ENCODE measurements at regions not wholly inside any gene's neighbourhood (a gene's known extent, or its start where the extent isn't known, plus 50 kb on each side); places are given as distances from the start of the nearest gene placed in this dataset.

DNA sequence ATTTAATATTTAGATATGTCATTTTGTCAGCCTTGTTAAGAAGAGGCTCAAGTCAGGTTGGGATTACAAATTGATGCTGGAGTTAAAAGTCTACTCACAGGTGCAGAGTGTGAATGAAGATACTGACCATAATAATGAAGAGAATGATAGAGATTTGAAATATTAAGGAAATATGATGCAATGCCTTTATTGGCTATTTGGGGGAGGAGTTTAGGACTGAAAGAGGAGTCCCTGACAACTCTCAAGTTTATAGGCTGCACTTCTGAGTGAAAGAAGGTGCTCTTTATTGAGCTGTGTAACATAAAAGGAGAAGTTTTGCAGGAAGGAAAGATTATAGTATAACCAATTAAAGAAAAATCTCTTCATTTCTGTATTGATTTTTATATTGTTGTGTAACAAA lies 827.7 kb upstream of the PCDH9 start:
- H2BK15ac ChIP-seq (ENCODE audit: low read length) = no peak overlapping the region
- no peak overlapping the region for H3K18ac ChIP-seq (ENCODE audit: low read length)
- H3K79me1 ChIP-seq (ENCODE audit: low read depth, low read length) = no peaks in the 10 kb centered on the region
- no peak overlapping the region for H2BK12ac ChIP-seq (ENCODE audit: low read length)
- no peak overlapping the region for H2AK5ac ChIP-seq (ENCODE audit: low read depth, low read length)
- no peak overlapping the region for H2BK120ac ChIP-seq (ENCODE audit: low read depth, low read length)
- H3K9ac ChIP-seq (ENCODE audit: low read depth, low read length, poor library complexity) = no peak overlapping the region
- H2AFZ ChIP-seq (ENCODE audit: low read length) = no peak overlapping the region
- H3K4me3 ChIP-seq (ENCODE audit: low read length in 2 of 2) = no peak overlapping the region
- no peak for DNase-seq (ENCODE audit: low spot score)
- no peaks in the 10 kb centered on the region for H3K4me1 ChIP-seq (ENCODE audit: control insufficient read depth in 2 of 2, insufficient read depth in 1 of 2, low read depth in 1 of 2, low read length in 2 of 2)
- H3K27me3 ChIP-seq (ENCODE audit: control insufficient read depth in 3 of 3, insufficient read depth in 3 of 3, low read depth in 1 of 3, low read length in 3 of 3) = no peaks in the 10 kb centered on the region
- peaks cover 6 to 8% of the 10 kb centered on the region in 2 donors for H3K9me3 ChIP-seq (replicated peaks in 1 of 2; ENCODE audit: control insufficient read depth in 2 of 2, insufficient read depth in 1 of 2, low read depth in 1 of 2, low read length in 2 of 2)
- no peak overlapping the region for H3K14ac ChIP-seq (ENCODE audit: low read length)
- H3K36me3 ChIP-seq (replicated peaks in 1 of 2; ENCODE audit: control insufficient read depth in 2 of 2, insufficient read depth in 2 of 2, low read length in 2 of 2) = no peaks in the 10 kb centered on the region
- H3K27ac ChIP-seq (replicated peaks; ENCODE audit: low read length) = no peak overlapping the region
- H3K4me2 ChIP-seq (ENCODE audit: insufficient read depth, low read length, poor library complexity, severe bottlenecking) = no peak overlapping the region
- H2BK5ac ChIP-seq (ENCODE audit: low read length) = no peak overlapping the region
- no peak overlapping the region for H4K91ac ChIP-seq (ENCODE audit: low read depth, low read length, poor library complexity)
- no peak overlapping the region for H3K23ac ChIP-seq (ENCODE audit: low read depth, low read length, poor library complexity)
- no peak overlapping the region for H4K8ac ChIP-seq (ENCODE audit: low read depth, low read length)
- H3K4ac ChIP-seq (ENCODE audit: low read length) = no peak overlapping the region

GRCh38 chr13:68056816-68057710 lies 826.9 kb upstream of the PCDH9 start:
- no peak for DNase-seq (ENCODE audit: low spot score)
- WGBS, 2 donors (ENCODE audit: extremely low coverage in 2 of 2, insufficient read length in 2 of 2, insufficient replicate concordance in 1 of 2) = no CpG with 5 or more reads among the region's 5 CpGs
- Histone ChIP-seq H3K36me3 (replicated peaks in 1 of 2; ENCODE audit: control insufficient read depth in 2 of 2, insufficient read depth in 2 of 2, low read length in 2 of 2) (no peaks in the 10 kb centered on the region), H3K79me1 (ENCODE audit: low read depth, low read length) (no peaks in the 10 kb centered on the region), H4K91ac (ENCODE audit: low read depth, low read length, poor library complexity) (no peak overlapping the region), H3K27me3 (ENCODE audit: control insufficient read depth in 3 of 3, insufficient read depth in 3 of 3, low read depth in 1 of 3, low read length in 3 of 3) (no peaks in the 10 kb centered on the region), H3K4me3 (ENCODE audit: low read length in 2 of 2) (no peak overlapping the region), H2AFZ (ENCODE audit: low read length) (no peak overlapping the region), H3K4me1 (ENCODE audit: control insufficient read depth in 2 of 2, insufficient read depth in 1 of 2, low read depth in 1 of 2, low read length in 2 of 2) (no peaks in the 10 kb centered on the region), H3K14ac (ENCODE audit: low read length) (no peak overlapping the region), H3K27ac (replicated peaks; ENCODE audit: low read length) (no peak overlapping the region), H2BK15ac (ENCODE audit: low read length) (no peak overlapping the region), H3K9me3 (replicated peaks in 1 of 2; ENCODE audit: control insufficient read depth in 2 of 2, insufficient read depth in 1 of 2, low read depth in 1 of 2, low read length in 2 of 2) (peaks cover 6 to 8% of the 10 kb centered on the region in 2 donors), H3K23ac (ENCODE audit: low read depth, low read length, poor library complexity) (no peak overlapping the region), H2AK5ac (ENCODE audit: low read depth, low read length) (no peak overlapping the region), H3K9ac (ENCODE audit: low read depth, low read length, poor library complexity) (no peak overlapping the region), H3K4me2 (ENCODE audit: insufficient read depth, low read length, poor library complexity, severe bottlenecking) (no peak overlapping the region), H3K18ac (ENCODE audit: low read length) (no peak overlapping the region), H3K4ac (ENCODE audit: low read length) (no peak overlapping the region), H2BK120ac (ENCODE audit: low read depth, low read length) (no peak overlapping the region), H2BK5ac (ENCODE audit: low read length) (no peak overlapping the region), H4K8ac (ENCODE audit: low read depth, low read length) (no peak overlapping the region), H2BK12ac (ENCODE audit: low read length) (no peak overlapping the region)

GRCh38 chr13:68051910-68052309 lies 821.8 kb upstream of the PCDH9 start:
- Histone ChIP-seq H2AK5ac (ENCODE audit: low read depth, low read length) (no peak overlapping the region), H2BK15ac (ENCODE audit: low read length) (no peak overlapping the region), H4K8ac (ENCODE audit: low read depth, low read length) (no peak overlapping the region), H3K4ac (ENCODE audit: low read length) (no peak overlapping the region), H3K79me1 (ENCODE audit: low read depth, low read length) (no peaks in the 10 kb centered on the region), H2BK120ac (ENCODE audit: low read depth, low read length) (no peak overlapping the region), H3K4me3 (ENCODE audit: low read length in 2 of 2) (no peak overlapping the region), H4K91ac (ENCODE audit: low read depth, low read length, poor library complexity) (no peak overlapping the region), H3K36me3 (replicated peaks in 1 of 2; ENCODE audit: control insufficient read depth in 2 of 2, insufficient read depth in 2 of 2, low read length in 2 of 2) (no peaks in the 10 kb centered on the region), H2AFZ (ENCODE audit: low read length) (no peak overlapping the region), H2BK12ac (ENCODE audit: low read length) (no peak overlapping the region), H3K27ac (replicated peaks; ENCODE audit: low read length) (no peak overlapping the region), H3K9ac (ENCODE audit: low read depth, low read length, poor library complexity) (no peak overlapping the region), H3K23ac (ENCODE audit: low read depth, low read length, poor library complexity) (no peak overlapping the region), H3K9me3 (replicated peaks in 1 of 2; ENCODE audit: control insufficient read depth in 2 of 2, insufficient read depth in 1 of 2, low read depth in 1 of 2, low read length in 2 of 2) (peaks cover 6% of the 10 kb centered on the region in 2 donors), H3K27me3 (ENCODE audit: control insufficient read depth in 3 of 3, insufficient read depth in 3 of 3, low read depth in 1 of 3, low read length in 3 of 3) (no peaks in the 10 kb centered on the region), H3K14ac (ENCODE audit: low read length) (no peak overlapping the region), H3K18ac (ENCODE audit: low read length) (no peak overlapping the region), H3K4me1 (ENCODE audit: control insufficient read depth in 2 of 2, insufficient read depth in 1 of 2, low read depth in 1 of 2, low read length in 2 of 2) (no peaks in the 10 kb centered on the region), H3K4me2 (ENCODE audit: insufficient read depth, low read length, poor library complexity, severe bottlenecking) (no peak overlapping the region), H2BK5ac (ENCODE audit: low read length) (no peak overlapping the region)
- WGBS, 2 donors (ENCODE audit: extremely low coverage in 2 of 2, insufficient read length in 2 of 2, insufficient replicate concordance in 1 of 2) = no CpG with 5 or more reads among the region's 5 CpGs
- no peak for DNase-seq (ENCODE audit: low spot score)

GRCh38 chr13:68050761-68051160 lies 820.6 kb upstream of the PCDH9 start:
- H3K18ac ChIP-seq (ENCODE audit: low read length) = no peak overlapping the region
- no peak overlapping the region for H3K14ac ChIP-seq (ENCODE audit: low read length)
- H4K8ac ChIP-seq (ENCODE audit: low read depth, low read length) = no peak overlapping the region
- H3K27me3 ChIP-seq (ENCODE audit: control insufficient read depth in 3 of 3, insufficient read depth in 3 of 3, low read depth in 1 of 3, low read length in 3 of 3) = no peaks in the 10 kb centered on the region
- H3K4ac ChIP-seq (ENCODE audit: low read length) = no peak overlapping the region
- no peaks in the 10 kb centered on the region for H3K9me3 ChIP-seq (replicated peaks in 1 of 2; ENCODE audit: control insufficient read depth in 2 of 2, insufficient read depth in 1 of 2, low read depth in 1 of 2, low read length in 2 of 2)
- no peak for DNase-seq (ENCODE audit: low spot score)
- H3K36me3 ChIP-seq (replicated peaks in 1 of 2; ENCODE audit: control insufficient read depth in 2 of 2, insufficient read depth in 2 of 2, low read length in 2 of 2) = no peaks in the 10 kb centered on the region
- H3K4me3 ChIP-seq (ENCODE audit: low read length in 2 of 2) = no peak overlapping the region
- no peak overlapping the region for H3K27ac ChIP-seq (replicated peaks; ENCODE audit: low read length)
- H3K4me2 ChIP-seq (ENCODE audit: insufficient read depth, low read length, poor library complexity, severe bottlenecking) = no peak overlapping the region
- no peak overlapping the region for H2AK5ac ChIP-seq (ENCODE audit: low read depth, low read length)
- no peak overlapping the region for H2BK120ac ChIP-seq (ENCODE audit: low read depth, low read length)
- H2BK12ac ChIP-seq (ENCODE audit: low read length) = no peak overlapping the region
- no peaks in the 10 kb centered on the region for H3K79me1 ChIP-seq (ENCODE audit: low read depth, low read length)
- WGBS, 2 donors (ENCODE audit: extremely low coverage in 2 of 2, insufficient read length in 2 of 2, insufficient replicate concordance in 1 of 2) = no CpG with 5 or more reads among the region's 1 CpG
- H2BK5ac ChIP-seq (ENCODE audit: low read length) = no peak overlapping the region
- H4K91ac ChIP-seq (ENCODE audit: low read depth, low read length, poor library complexity) = no peak overlapping the region
- no peak overlapping the region for H3K23ac ChIP-seq (ENCODE audit: low read depth, low read length, poor library complexity)
- no peak overlapping the region for H2BK15ac ChIP-seq (ENCODE audit: low read length)
- H2AFZ ChIP-seq (ENCODE audit: low read length) = no peak overlapping the region
- H3K9ac ChIP-seq (ENCODE audit: low read depth, low read length, poor library complexity) = no peak overlapping the region
- H3K4me1 ChIP-seq (ENCODE audit: control insufficient read depth in 2 of 2, insufficient read depth in 1 of 2, low read depth in 1 of 2, low read length in 2 of 2) = no peaks in the 10 kb centered on the region
